GM12891 (cell line): ENCODE measurements at regions not wholly inside any gene's neighbourhood (a gene's known extent, or its start where the extent isn't known, plus 50 kb on each side); places are given as distances from the start of the nearest gene placed in this dataset.

Experiments
- POLR2A ChIP-seq: IDR thresholded peaks from 2 replicates; pipeline ENCODE4 v1.6.1; 2011; ENCODE audit warnings: low read depth, low read length, control low read depth
- POLR2AphosphoS5 ChIP-seq: IDR thresholded peaks from 2 replicates; pipeline ENCODE4 v1.6.1; 2011; ENCODE audit warnings: low read depth, low read length, control low read depth
- SPI1 ChIP-seq: IDR thresholded peaks from 2 replicates; pipeline ENCODE4 v1.6.1; 2011; ENCODE audit warnings: low read depth, low read length, control low read depth
- TAF1 ChIP-seq: IDR thresholded peaks from 2 replicates; pipeline ENCODE4 v1.6.1; 2011; ENCODE audit warnings: low read depth, low read length, control low read depth

- TF ChIP-seq POLR2A, result no peak
- TF ChIP-seq POLR2AphosphoS5, result no peak
- TF ChIP-seq TAF1, result no peak
- TF ChIP-seq SPI1, result no peak
These were observed 376.4 kb upstream of the ATP5MC3 start for GRCh38 chr2:175557810-175558377.
